ENCODE measurements at regions not wholly inside any gene's neighbourhood (a gene's known extent, or its start where the extent isn't known, plus 50 kb on each side); places are given as distances from the start of the nearest gene placed in this dataset.
"Not testable (repeated sequence)": the region's sequence is repeated elsewhere in the genome, so short reads cannot be mapped to it uniquely, and the experiment has no call there.

- no peak for DNase-seq (ENCODE audit: low read depth)
Observed at GRCh38 chr3:72280876-72281275, 495.9 kb upstream of the PROK2 start.

GRCh38 chr3:72279631-72280041 is 494.7 kb upstream of the PROK2 start:
- DNase-seq (ENCODE audit: low read depth): no peak

GRCh38 chr3:72279068-72279604 is 494.2 kb upstream of the PROK2 start:
- no peak for DNase-seq (ENCODE audit: low read depth)

- DNase-seq (ENCODE audit: low read depth): no peak
Observed at GRCh38 chr3:72278349-72279067, 493.6 kb upstream of the PROK2 start.

- DNase-seq (ENCODE audit: low read depth): no peak
Observed at GRCh38 chr3:72277710-72278109, 492.8 kb upstream of the PROK2 start.

GRCh38 chr3:72276806-72277205 is 491.9 kb upstream of the PROK2 start:
- no peak for DNase-seq (ENCODE audit: low read depth)

- no peak for DNase-seq (ENCODE audit: low read depth)
Observed at GRCh38 chr3:72275331-72275751, 490.4 kb upstream of the PROK2 start.

- no peak for DNase-seq (ENCODE audit: low read depth)
Observed at GRCh38 chr3:72274493-72275330, 489.8 kb upstream of the PROK2 start.

- DNase-seq (ENCODE audit: low read depth): peak; percentile 56
Observed at GRCh38 chr3:72273615-72274014, 488.7 kb upstream of the PROK2 start.

- DNase-seq (ENCODE audit: low read depth): no peak
Observed at GRCh38 chr3:72272356-72272755, 487.4 kb upstream of the PROK2 start.

GRCh38 chr3:72271923-72272322 is 487.0 kb upstream of the PROK2 start:
- no peak for DNase-seq (ENCODE audit: low read depth)

- no peak for DNase-seq (ENCODE audit: low read depth)
Observed at GRCh38 chr3:72271216-72271615, 486.3 kb upstream of the PROK2 start.

GRCh38 chr3:72270730-72271129 is 485.8 kb upstream of the PROK2 start:
- no peak for DNase-seq (ENCODE audit: low read depth)

GRCh38 chr3:72270072-72270681 is 485.2 kb upstream of the PROK2 start:
- DNase-seq (ENCODE audit: low read depth): peak; percentile 94

- no peak for DNase-seq (ENCODE audit: low read depth)
Observed at GRCh38 chr3:72269475-72269874, 484.5 kb upstream of the PROK2 start.

GRCh38 chr3:72266921-72267524 is 482.1 kb upstream of the PROK2 start:
- not testable (repeated sequence) for DNase-seq (ENCODE audit: low read depth)

GRCh38 chr3:72266016-72266370 is 481.0 kb upstream of the PROK2 start:
- no peak for DNase-seq (ENCODE audit: low read depth)

- DNase-seq (ENCODE audit: low read depth): peak; percentile 30
Observed at GRCh38 chr3:72265256-72266015, 480.5 kb upstream of the PROK2 start.

- no peak for DNase-seq (ENCODE audit: low read depth)
Observed at GRCh38 chr3:72263223-72263990, 478.5 kb upstream of the PROK2 start.

GRCh38 chr3:72262736-72263135 is 477.8 kb upstream of the PROK2 start:
- DNase-seq (ENCODE audit: low read depth): no peak

All from renal cortical epithelial cell (primary cell).